Suprapubic skin (tissue), 3 donors: ENCODE measurements at regions not wholly inside any gene's neighbourhood (a gene's known extent, or its start where the extent isn't known, plus 50 kb on each side); places are given as distances from the start of the nearest gene placed in this dataset.

Experiments used
- EP300 ChIP-seq: sonication (generic); formaldehyde crosslinking; IDR thresholded peaks from one replicate; pipeline ENCODE4 v1.6.1; 2017; ENCODE audit warnings: antibody characterized with exemption
- POLR2A ChIP-seq, 2 donors: fragments of 450-650 bp; IDR thresholded peaks; one replicate each; pipeline ENCODE4 v1.6.1; 2017; ENCODE audit warnings: antibody characterized with exemption in 2 of 2, mild to moderate bottlenecking in 2 of 2, moderate library complexity in 2 of 2
- TF ChIP-seq, protein P1 (sequence below), 2 donors: fragments of 200-600 bp in 1 of 2; fragments of 450-650 bp in 1 of 2; sonication (generic) in 1 of 2; IDR thresholded peaks; one replicate each; pipeline ENCODE4 v1.5.1; 2016 to 2019; ENCODE audit warnings: antibody characterized with exemption in 2 of 2, mild to moderate bottlenecking in 1 of 2, moderate library complexity in 1 of 2

GRCh38 chr2:208565690-208566416 is 159.3 kb downstream of the PTH2R start:
- TF ChIP-seq POLR2A (IDR thresholded peaks at IDR 0.05), result no peak
- TF ChIP-seq, protein P1, sequence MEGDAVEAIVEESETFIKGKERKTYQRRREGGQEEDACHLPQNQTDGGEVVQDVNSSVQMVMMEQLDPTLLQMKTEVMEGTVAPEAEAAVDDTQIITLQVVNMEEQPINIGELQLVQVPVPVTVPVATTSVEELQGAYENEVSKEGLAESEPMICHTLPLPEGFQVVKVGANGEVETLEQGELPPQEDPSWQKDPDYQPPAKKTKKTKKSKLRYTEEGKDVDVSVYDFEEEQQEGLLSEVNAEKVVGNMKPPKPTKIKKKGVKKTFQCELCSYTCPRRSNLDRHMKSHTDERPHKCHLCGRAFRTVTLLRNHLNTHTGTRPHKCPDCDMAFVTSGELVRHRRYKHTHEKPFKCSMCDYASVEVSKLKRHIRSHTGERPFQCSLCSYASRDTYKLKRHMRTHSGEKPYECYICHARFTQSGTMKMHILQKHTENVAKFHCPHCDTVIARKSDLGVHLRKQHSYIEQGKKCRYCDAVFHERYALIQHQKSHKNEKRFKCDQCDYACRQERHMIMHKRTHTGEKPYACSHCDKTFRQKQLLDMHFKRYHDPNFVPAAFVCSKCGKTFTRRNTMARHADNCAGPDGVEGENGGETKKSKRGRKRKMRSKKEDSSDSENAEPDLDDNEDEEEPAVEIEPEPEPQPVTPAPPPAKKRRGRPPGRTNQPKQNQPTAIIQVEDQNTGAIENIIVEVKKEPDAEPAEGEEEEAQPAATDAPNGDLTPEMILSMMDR (IDR thresholded peaks at IDR 0.05), result no peak
- TF ChIP-seq EP300, result no peak
